ENCODE measurements at regions not wholly inside any gene's neighbourhood (a gene's known extent, or its start where the extent isn't known, plus 50 kb on each side); places are given as distances from the start of the nearest gene placed in this dataset.

DNA sequence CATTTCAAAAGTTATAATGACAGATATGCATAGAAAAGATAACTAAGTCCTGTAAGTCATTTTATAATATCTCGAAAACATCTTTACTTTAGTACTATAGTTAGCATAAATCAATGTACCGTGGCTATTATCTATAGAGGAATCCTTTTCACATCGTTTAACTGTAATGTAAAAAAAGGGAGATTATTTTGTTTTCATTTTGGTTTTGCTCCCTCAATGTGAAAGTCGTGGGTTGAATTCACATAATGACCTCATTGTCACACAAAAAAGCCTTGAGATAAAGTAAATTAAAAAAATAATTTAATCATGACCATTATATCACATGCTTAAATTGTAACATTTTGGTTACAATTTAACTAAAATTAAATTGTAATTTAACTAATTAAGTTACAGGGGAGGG, 560.5 kb upstream of the POT1 start:
- Histone ChIP-seq H2AFZ (no peak overlapping the region), H3K27me3 (no peaks in the 10 kb centered on the region), H3K4me1 (ENCODE audit: insufficient read depth) (no peaks in the 10 kb centered on the region), H3K27ac (no peak overlapping the region), H3K9me3 (ENCODE audit: low read depth) (no peaks in the 10 kb centered on the region), H3K4me3 (no peak overlapping the region), H3K9me2 (replicated peaks; ENCODE audit: insufficient read depth) (no peaks in the 10 kb centered on the region), H3K4me2 (no peak overlapping the region), H4K20me1 (ENCODE audit: insufficient read depth, poor library complexity, severe bottlenecking) (no peaks in the 10 kb centered on the region), H3K36me3 (replicated peaks; ENCODE audit: insufficient read depth, low read depth) (no peaks in the 10 kb centered on the region), H3K79me2 (no peaks in the 10 kb centered on the region)
- DNase-seq (ENCODE audit: low spot score): no peak
- WGBS (ENCODE audit: low lambda C conversion rate, missing lambda C conversion rate): 72% methylated on average over 4 of the region's 4 CpGs
- no peak for TF ChIP-seq CTCF (IDR thresholded peaks at IDR 0.05; ENCODE audit: poor library complexity)
- no peak for TF ChIP-seq EZH2phosphoT487 (IDR thresholded peaks at IDR 0.05; ENCODE audit: low read depth, severe bottlenecking, unreplicated experiment)
- TF ChIP-seq EZH2 (IDR thresholded peaks at IDR 0.05; ENCODE audit: borderline replicate concordance): no peak

GRCh38 chr7:125485223-125485622, 555.6 kb upstream of the POT1 start:
- Histone ChIP-seq H3K27me3 (no peaks in the 10 kb centered on the region), H3K36me3 (replicated peaks; ENCODE audit: insufficient read depth, low read depth) (no peaks in the 10 kb centered on the region), H2AFZ (no peak overlapping the region), H3K27ac (no peak overlapping the region), H4K20me1 (ENCODE audit: insufficient read depth, poor library complexity, severe bottlenecking) (no peaks in the 10 kb centered on the region), H3K9me2 (replicated peaks; ENCODE audit: insufficient read depth) (no peaks in the 10 kb centered on the region), H3K4me1 (ENCODE audit: insufficient read depth) (no peaks in the 10 kb centered on the region), H3K79me2 (no peaks in the 10 kb centered on the region), H3K4me3 (no peak overlapping the region), H3K4me2 (no peak overlapping the region), H3K9me3 (ENCODE audit: low read depth) (no peaks in the 10 kb centered on the region)
- TF ChIP-seq EZH2 (IDR thresholded peaks at IDR 0.05; ENCODE audit: borderline replicate concordance) (no peak), CTCF (IDR thresholded peaks at IDR 0.05; ENCODE audit: poor library complexity) (no peak), EZH2phosphoT487 (IDR thresholded peaks at IDR 0.05; ENCODE audit: low read depth, severe bottlenecking, unreplicated experiment) (no peak)
- WGBS (ENCODE audit: low lambda C conversion rate, missing lambda C conversion rate): 79% methylated on average over 2 of the region's 2 CpGs
- DNase-seq (ENCODE audit: low spot score): no peak

DNA sequence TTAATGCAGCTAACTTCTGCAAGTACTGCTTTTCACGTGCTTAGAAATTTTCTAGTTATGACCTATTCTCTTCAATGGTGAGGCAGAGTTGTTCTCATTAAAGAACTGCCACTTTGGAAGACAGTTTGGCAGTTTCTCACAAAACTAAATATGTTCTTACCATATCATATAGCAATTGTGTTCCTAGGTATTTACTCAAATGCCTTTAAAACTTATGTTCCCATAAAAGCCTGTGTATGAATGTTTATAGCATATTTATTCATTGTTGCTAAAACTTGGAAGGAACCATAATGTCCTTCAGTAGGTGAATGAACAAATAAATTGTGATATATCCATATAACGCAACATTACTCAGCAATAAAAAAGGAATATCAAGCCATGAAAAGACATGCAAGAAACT, 555.1 kb upstream of the POT1 start:
- H2AFZ ChIP-seq: no peak overlapping the region
- no peaks in the 10 kb centered on the region for H3K36me3 ChIP-seq (replicated peaks; ENCODE audit: insufficient read depth, low read depth)
- no peak for DNase-seq (ENCODE audit: low spot score)
- H3K27ac ChIP-seq: no peak overlapping the region
- H3K4me2 ChIP-seq: no peak overlapping the region
- no peak overlapping the region for H3K4me3 ChIP-seq
- no peaks in the 10 kb centered on the region for H3K9me3 ChIP-seq (ENCODE audit: low read depth)
- TF ChIP-seq CTCF (IDR thresholded peaks at IDR 0.05; ENCODE audit: poor library complexity): no peak
- TF ChIP-seq EZH2 (IDR thresholded peaks at IDR 0.05; ENCODE audit: borderline replicate concordance): no peak
- no peak for TF ChIP-seq EZH2phosphoT487 (IDR thresholded peaks at IDR 0.05; ENCODE audit: low read depth, severe bottlenecking, unreplicated experiment)
- no peaks in the 10 kb centered on the region for H4K20me1 ChIP-seq (ENCODE audit: insufficient read depth, poor library complexity, severe bottlenecking)
- no peaks in the 10 kb centered on the region for H3K79me2 ChIP-seq
- H3K9me2 ChIP-seq (replicated peaks; ENCODE audit: insufficient read depth): no peaks in the 10 kb centered on the region
- H3K4me1 ChIP-seq (ENCODE audit: insufficient read depth): no peaks in the 10 kb centered on the region
- 76% methylated on average over 2 of the region's 2 CpGs for WGBS (ENCODE audit: low lambda C conversion rate, missing lambda C conversion rate)
- H3K27me3 ChIP-seq: no peaks in the 10 kb centered on the region

DNA sequence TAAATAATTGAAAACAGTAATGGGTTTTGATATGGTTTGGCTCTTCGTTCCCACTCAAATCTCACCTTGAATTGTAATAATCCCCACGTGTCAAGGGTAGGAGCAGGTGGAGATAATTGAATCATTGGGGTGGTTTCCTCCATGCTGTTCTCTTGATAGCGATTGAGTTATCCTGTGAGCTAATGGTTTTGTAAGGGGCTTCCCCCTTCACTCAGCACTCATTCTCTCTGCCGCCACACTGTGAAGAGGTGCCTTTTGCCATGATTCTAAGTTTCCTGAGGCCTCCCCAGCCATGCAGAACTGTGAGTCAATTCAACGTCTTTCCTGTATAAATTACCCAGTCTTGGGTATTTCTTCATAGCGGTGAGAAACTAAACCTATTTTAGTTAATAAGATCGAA, 551.7 kb upstream of the POT1 start:
- Histone ChIP-seq H3K4me2 (no peak overlapping the region), H4K20me1 (ENCODE audit: insufficient read depth, poor library complexity, severe bottlenecking) (no peaks in the 10 kb centered on the region), H3K36me3 (replicated peaks; ENCODE audit: insufficient read depth, low read depth) (no peaks in the 10 kb centered on the region), H3K4me3 (no peak overlapping the region), H3K79me2 (no peaks in the 10 kb centered on the region), H3K27ac (no peak overlapping the region), H3K9me2 (replicated peaks; ENCODE audit: insufficient read depth) (no peaks in the 10 kb centered on the region), H3K9me3 (ENCODE audit: low read depth) (no peaks in the 10 kb centered on the region), H2AFZ (no peak overlapping the region), H3K27me3 (no peaks in the 10 kb centered on the region), H3K4me1 (ENCODE audit: insufficient read depth) (no peaks in the 10 kb centered on the region)
- WGBS (ENCODE audit: low lambda C conversion rate, missing lambda C conversion rate): 92% methylated on average over 7 of the region's 7 CpGs
- no peak for DNase-seq (ENCODE audit: low spot score)
- TF ChIP-seq EZH2 (IDR thresholded peaks at IDR 0.05; ENCODE audit: borderline replicate concordance): no peak
- TF ChIP-seq EZH2phosphoT487 (IDR thresholded peaks at IDR 0.05; ENCODE audit: low read depth, severe bottlenecking, unreplicated experiment): no peak
- no peak for TF ChIP-seq CTCF (IDR thresholded peaks at IDR 0.05; ENCODE audit: poor library complexity)

Measured in hepatocyte (in vitro differentiated cells).